ENCODE measurements at regions not wholly inside any gene's neighbourhood (a gene's known extent, or its start where the extent isn't known, plus 50 kb on each side); places are given as distances from the start of the nearest gene placed in this dataset.

DNA sequence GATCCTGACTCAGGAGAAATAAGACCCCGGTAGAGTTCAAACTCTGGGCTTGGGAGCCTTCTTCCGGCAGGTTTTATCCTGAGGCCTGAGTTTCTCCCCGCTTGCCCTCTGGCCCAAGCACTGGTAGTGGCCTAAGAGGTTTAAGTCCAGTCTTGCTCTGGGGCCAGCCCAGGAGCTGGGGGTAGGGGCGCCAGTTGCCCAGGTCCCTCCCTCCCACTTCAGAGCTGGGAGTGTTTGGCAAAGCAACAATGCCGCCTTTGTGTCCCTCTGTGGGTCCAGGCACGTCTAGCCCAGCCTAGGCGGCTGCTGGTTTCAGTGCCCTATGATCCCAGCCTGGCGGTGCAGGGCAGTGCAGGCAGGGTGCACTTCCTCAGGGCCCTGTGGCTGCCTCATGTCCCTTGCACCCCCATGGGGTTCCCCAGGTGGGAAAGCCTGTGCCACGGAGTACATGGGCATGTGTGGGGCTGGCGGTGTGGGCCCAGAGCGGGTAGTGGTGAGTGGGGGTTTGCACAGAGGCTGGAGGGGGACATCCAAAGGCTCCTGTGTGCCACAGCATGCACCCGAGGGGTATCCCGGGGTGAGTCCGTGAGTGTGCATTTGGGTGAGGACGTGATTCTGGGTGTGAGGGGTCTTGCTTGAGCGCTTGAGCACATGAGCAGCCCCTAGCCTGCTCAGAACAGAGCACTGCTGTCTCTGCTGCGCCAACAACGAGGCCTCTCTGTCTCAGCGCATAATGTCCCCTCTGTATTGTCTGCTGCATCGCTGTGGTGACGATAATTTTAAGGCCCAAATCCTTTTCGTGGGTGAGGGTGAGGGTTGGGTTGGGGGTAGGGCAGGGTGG, 61.7 kb upstream of the PSD2 start:
- DNase-seq (ENCODE audit: extremely low read depth in 1 of 2, low read depth in 1 of 2) = no peak

DNA sequence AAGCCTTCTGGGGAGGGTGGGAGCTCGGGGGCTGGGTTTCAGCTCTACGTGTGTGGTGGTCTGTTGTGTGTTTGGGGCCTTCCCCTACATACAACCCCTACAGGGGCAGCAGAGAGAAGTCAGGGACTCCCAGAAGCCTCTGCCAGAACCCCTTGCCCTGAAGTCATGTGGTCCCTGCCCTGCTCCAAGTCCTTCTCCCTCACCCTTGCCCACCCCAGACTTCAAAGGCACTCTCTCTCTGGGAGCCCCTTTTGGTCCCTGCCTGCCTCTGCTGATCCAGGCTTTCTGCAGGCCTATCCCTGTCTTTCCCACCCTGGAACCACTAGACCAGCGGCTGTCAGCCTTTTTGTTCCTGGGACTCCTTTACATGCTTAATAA, 61.1 kb upstream of the PSD2 start:
- DNase-seq (ENCODE audit: extremely low read depth in 1 of 2, low read depth in 1 of 2) = no peak

- no peak for DNase-seq (ENCODE audit: extremely low read depth in 1 of 2, low read depth in 1 of 2)
These were observed 57.1 kb upstream of the PSD2 start for GRCh38 chr5:139738193-139739149.

DNA sequence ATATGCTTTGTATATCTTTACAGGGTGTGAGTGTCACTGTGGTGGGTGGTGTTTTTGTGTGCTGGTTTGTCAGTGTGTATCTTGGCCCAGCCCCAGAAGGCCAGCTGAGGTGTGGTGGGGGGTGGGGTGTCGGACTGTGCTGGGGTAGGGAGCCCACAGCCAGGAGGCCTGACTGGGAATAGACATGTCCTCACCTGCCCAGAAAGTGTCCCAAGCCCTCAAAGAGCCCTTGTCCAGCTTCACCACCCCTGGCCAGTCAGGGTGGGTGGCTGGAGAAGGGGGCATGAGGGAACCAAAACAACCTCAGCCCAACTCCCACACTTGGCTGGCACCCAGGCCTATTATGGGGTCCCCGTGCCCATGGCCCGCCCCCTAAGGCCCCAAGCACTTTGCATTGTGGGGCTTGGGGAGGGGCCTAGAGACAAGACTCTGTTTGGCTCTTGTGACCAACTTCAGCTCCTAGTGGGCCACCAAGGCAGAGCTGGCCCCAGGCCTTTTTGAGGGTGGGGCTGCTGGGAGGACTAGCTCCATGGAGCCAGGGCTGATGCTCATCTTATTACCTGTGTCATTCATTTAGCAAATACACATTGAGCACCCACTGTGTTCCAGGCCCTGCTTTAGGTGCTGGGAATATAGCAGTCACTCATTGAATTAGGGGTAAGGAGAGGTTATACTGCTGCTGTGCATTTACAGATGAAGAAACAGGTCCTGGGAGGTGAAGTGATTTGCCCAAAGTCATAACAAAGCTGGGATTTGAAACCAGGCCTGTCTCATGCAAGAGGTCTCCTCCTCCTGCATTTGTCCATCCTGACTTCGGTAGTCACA, 56.2 kb upstream of the PSD2 start:
- DNase-seq (ENCODE audit: extremely low read depth in 1 of 2, low read depth in 1 of 2) = no peak

- no peak for DNase-seq (ENCODE audit: extremely low read depth in 1 of 2, low read depth in 1 of 2)
These were observed 55.2 kb upstream of the PSD2 start for GRCh38 chr5:139740138-139740991.

GRCh38 chr5:139740992-139741672, 54.5 kb upstream of the PSD2 start:
- no peak for DNase-seq (ENCODE audit: extremely low read depth in 1 of 2, low read depth in 1 of 2)

DNA sequence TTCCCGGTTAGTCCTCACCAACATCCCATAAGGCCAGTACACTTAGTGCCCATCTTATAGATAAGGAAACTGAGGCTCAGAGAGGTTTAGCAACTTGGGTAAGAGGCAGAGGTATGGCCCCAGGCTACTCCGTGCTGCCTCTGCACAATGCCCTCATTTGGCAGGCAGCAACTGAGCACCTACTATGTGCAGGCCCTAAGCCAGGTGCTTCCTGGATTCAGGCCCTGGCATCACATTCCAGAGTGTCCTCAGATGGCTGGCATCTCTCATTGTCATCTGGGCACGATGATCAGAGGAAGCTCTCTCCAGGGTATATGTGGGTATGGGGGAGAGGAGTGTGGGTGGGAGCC, 53.8 kb upstream of the PSD2 start:
- DNase-seq (ENCODE audit: extremely low read depth in 1 of 2, low read depth in 1 of 2) = no peak

- DNase-seq (ENCODE audit: extremely low read depth in 1 of 2, low read depth in 1 of 2) = no peak
These were observed 53.3 kb upstream of the PSD2 start for GRCh38 chr5:139742173-139742903.

- DNase-seq (ENCODE audit: extremely low read depth in 1 of 2, low read depth in 1 of 2) = no peak
These were observed 52.4 kb upstream of the PSD2 start for GRCh38 chr5:139743001-139743771.

DNA sequence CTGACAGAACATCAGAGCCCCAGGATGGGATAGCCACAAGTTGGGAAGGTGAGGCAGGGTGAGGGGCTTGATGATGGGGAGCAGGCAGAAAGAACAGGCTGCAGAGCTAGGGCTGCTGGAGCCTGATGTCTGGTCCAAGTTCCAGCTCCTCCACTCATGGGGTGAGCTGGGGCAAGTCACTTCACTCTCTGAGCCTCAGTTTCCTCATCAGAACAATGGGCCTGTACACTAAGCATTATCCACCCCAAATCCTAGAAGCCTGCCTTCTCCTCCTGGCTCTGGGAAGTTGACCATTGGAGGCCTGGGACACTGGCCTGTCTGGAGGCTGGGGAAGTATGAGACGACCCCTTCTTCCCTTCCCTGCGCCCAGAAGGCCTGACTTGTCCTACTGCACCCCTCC, 51.8 kb upstream of the PSD2 start:
- no peak for DNase-seq (ENCODE audit: extremely low read depth in 1 of 2, low read depth in 1 of 2)

DNA sequence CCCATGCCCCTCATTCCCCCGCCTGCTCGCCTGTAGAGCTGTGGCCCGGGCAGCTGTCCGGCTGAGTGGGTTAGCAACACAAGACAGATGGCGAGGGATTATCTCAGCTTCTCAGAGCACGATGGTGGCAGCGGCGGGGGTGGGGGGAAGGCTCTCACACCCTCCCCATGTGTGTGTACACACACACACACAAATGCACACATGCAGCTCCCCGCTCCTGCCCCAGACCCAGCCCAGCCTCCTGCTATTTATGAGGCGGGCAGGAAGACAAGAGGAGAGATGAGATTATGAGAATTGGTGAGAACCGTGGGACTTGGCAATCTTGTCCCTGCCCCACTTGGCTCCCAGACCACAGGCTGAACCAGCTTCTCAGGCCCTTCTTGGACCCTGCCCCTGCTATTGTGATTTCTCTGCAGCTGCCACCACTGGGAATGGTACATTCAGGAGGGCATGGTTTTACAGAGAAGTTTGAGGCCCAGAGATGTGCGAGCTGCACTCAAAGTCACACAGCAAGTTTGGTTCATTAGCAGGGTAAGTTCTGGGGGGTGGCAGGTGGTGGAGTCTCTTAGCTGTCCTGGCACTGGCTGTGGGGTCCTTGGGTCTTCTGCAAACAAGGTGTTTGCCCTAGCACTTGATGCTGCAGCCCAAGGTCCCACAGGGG, 51.0 kb upstream of the PSD2 start:
- no peak for DNase-seq (ENCODE audit: extremely low read depth in 1 of 2, low read depth in 1 of 2)

DNA sequence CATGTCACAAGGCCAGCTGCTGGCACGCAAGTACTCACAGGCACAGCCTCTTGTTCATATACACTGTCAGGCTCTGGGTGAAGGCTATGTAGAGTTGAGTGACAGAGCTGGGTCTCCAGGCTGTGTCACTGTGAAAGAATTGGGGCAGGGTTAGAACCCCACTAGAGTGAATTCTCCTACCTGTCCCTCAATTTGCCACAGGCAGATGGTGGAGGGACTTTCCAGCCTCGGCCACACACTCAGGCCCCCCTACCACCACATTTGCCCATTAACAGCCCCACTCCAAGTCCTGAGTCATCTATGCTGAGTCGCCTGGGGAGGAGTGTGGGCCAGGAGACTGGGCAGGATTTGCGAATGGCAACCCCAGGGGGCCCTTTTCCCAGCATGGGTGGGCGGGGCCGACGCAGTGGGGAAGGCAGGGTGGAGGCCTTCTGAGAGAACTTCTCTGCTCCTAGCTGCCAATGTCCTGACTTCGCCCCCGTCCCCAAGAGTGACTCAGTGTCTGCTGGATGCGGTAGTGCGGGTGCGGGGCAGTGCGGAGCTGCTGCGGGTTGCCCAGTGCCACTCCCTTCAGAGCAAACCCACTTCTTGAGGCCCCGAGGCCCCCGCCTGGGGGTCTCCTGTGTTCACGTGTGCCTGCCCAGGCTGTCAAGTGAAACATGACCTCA, 50.3 kb upstream of the PSD2 start:
- DNase-seq (ENCODE audit: extremely low read depth in 1 of 2, low read depth in 1 of 2) = peak in 1 of 2 donors; percentile 48

GRCh38 chr5:139745800-139746690, 49.6 kb upstream of the PSD2 start:
- no peak for DNase-seq (ENCODE audit: extremely low read depth in 1 of 2, low read depth in 1 of 2)
